ENCODE measurements at regions not wholly inside any gene's neighbourhood (a gene's known extent, or its start where the extent isn't known, plus 50 kb on each side); places are given as distances from the start of the nearest gene placed in this dataset.
"Not testable (repeated sequence)": the region's sequence is repeated elsewhere in the genome, so short reads cannot be mapped to it uniquely, and the experiment has no call there.

DNA sequence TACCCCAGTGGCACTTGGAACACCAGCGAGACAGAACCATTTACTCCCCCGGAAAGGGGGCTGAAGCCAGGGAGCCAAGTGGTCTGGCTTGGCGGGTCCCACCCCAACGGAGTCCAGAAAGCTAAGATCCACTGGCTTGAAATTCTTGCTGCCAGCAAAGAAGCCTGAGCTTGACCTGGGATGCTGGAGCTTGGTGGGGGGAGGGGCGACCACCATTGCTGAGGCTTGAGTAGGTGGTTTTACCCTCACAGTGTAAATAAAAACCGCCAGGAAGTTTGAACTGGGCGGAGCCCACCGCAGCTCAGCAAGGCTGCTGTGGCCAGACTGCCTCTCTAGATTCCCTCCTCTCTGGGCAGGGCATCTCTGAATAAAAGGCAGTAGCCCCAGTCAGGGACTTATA, 62.8 kb downstream of the RPS24 start:
- not testable (repeated sequence) for H3K27ac ChIP-seq; H3K9ac ChIP-seq (ENCODE audit: insufficient read length); H3K9me3 ChIP-seq (ENCODE audit: low read depth, low read length); H3K4me3 ChIP-seq; DNase-seq (ENCODE audit: low read depth, low spot score); H3K36me3 ChIP-seq (ENCODE audit: insufficient read depth, low read length)

- DNase-seq (ENCODE audit: low read depth, low spot score); H3K27ac ChIP-seq; H3K9me3 ChIP-seq (ENCODE audit: low read depth, low read length); H3K4me3 ChIP-seq; H3K36me3 ChIP-seq (ENCODE audit: insufficient read depth, low read length); H3K9ac ChIP-seq (ENCODE audit: insufficient read length): not testable (repeated sequence)
Measured at GRCh38 chr10:78102593-78102992, 68.9 kb downstream of the RPS24 start.

GRCh38 chr10:78109210-78109609, 75.5 kb downstream of the RPS24 start:
- Histone ChIP-seq H3K9me3 (ENCODE audit: low read depth, low read length) (no peaks in the 10 kb centered on the region), H3K36me3 (ENCODE audit: insufficient read depth, low read length) (no peaks in the 10 kb centered on the region), H3K9ac (ENCODE audit: insufficient read length) (no peak overlapping the region), H3K4me3 (no peak overlapping the region), H3K27ac (no peak overlapping the region)
- TF ChIP-seq FOXP2 (optimal IDR thresholded peaks at IDR 0.05; ENCODE audit: control extremely low read depth, extremely low read length, insufficient read depth) (no peak), EZH2 (IDR thresholded peaks at IDR 0.05) (no peak), POLR2AphosphoS5 (IDR thresholded peaks at IDR 0.05; ENCODE audit: borderline replicate concordance, low read depth, low read length) (no peak)
- DNase-seq (ENCODE audit: low read depth, low spot score) = no peak

DNA sequence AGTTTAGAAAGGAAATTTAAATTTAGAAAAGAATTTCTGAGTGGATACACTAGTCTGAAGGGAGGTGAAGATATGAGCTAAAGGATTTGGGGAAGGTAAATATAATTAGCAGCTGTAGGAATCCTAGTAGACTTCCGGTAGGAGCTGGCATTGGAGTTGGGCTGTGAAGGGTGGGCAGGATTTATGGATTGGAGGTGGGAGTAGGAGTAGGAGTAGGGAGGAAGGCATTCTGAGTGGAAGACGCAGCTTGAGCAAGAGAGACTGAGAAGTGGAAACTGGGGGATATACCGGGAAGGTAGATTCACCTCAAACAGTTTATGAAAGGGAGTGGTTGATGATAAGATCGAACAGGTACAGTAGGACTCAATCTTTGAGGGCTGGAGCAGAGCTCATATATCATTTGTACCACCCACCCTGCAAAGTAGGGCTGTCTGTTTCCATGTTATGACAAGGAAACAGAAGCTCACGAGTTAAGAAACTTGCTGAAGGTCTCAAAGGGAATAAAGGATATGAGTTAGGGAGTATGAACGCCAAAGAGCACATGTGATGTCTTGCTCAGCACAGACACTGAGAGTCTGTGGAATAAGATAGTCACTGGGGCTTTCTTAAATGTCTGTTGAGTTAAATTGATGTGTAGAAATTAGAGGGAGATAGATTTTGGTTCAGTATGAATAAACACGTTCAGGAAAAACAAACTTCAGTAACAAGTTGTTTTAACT, 81.6 kb downstream of the RPS24 start:
- no peaks in the 10 kb centered on the region for H3K9me3 ChIP-seq (ENCODE audit: low read depth, low read length)

DNA sequence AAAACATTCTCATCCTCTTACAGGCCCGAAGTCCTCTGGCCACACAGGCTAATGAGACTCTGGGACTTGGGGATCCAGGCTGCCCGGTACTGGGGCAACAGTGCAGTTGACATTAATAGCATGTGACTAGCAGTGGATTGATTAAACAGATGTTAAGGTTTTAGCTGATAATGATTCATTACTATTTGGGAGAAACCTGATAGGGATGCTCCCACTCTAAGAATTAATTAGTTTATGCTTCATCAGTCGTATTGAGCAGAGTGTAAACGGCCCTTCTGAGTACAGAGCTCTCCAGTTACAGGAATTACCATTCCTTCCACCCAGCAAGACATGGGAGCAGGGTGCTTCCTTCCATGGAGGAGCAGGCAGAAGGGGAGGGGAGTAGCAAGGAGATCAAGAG, 82.7 kb downstream of the RPS24 start:
- H3K9me3 ChIP-seq (ENCODE audit: low read depth, low read length) = no peaks in the 10 kb centered on the region
- DNase-seq (ENCODE audit: low read depth, low spot score) = no peak
- H3K4me3 ChIP-seq = no peak overlapping the region
- TF ChIP-seq EZH2 (IDR thresholded peaks at IDR 0.05) = no peak
- TF ChIP-seq FOXP2 (optimal IDR thresholded peaks at IDR 0.05; ENCODE audit: control extremely low read depth, extremely low read length, insufficient read depth) = no peak
- no peak for TF ChIP-seq POLR2AphosphoS5 (IDR thresholded peaks at IDR 0.05; ENCODE audit: borderline replicate concordance, low read depth, low read length)
- H3K27ac ChIP-seq = no peak overlapping the region
- no peak overlapping the region for H3K9ac ChIP-seq (ENCODE audit: insufficient read length)
- H3K36me3 ChIP-seq (ENCODE audit: insufficient read depth, low read length) = no peaks in the 10 kb centered on the region

More for the DNA sequence above, 81.6 kb downstream of the RPS24 start:
- no peak for DNase-seq (ENCODE audit: low read depth, low spot score)
- H3K9ac ChIP-seq (ENCODE audit: insufficient read length) = no peak overlapping the region
- H3K27ac ChIP-seq = no peak overlapping the region
- no peak overlapping the region for H3K4me3 ChIP-seq
- no peaks in the 10 kb centered on the region for H3K36me3 ChIP-seq (ENCODE audit: insufficient read depth, low read length)
- TF ChIP-seq POLR2AphosphoS5 (IDR thresholded peaks at IDR 0.05; ENCODE audit: borderline replicate concordance, low read depth, low read length) (no peak), EZH2 (IDR thresholded peaks at IDR 0.05) (no peak), FOXP2 (optimal IDR thresholded peaks at IDR 0.05; ENCODE audit: control extremely low read depth, extremely low read length, insufficient read depth) (no peak)

GRCh38 chr10:78118591-78118990, 84.9 kb downstream of the RPS24 start:
- DNase-seq (ENCODE audit: low read depth, low spot score) = no peak
- no peak overlapping the region for H3K9ac ChIP-seq (ENCODE audit: insufficient read length)
- TF ChIP-seq FOXP2 (optimal IDR thresholded peaks at IDR 0.05; ENCODE audit: control extremely low read depth, extremely low read length, insufficient read depth) = no peak
- TF ChIP-seq EZH2 (IDR thresholded peaks at IDR 0.05) = no peak
- TF ChIP-seq POLR2AphosphoS5 (IDR thresholded peaks at IDR 0.05; ENCODE audit: borderline replicate concordance, low read depth, low read length) = no peak
- no peak overlapping the region for H3K4me3 ChIP-seq
- H3K27ac ChIP-seq = no peak overlapping the region
- H3K9me3 ChIP-seq (ENCODE audit: low read depth, low read length) = no peaks in the 10 kb centered on the region
- no peaks in the 10 kb centered on the region for H3K36me3 ChIP-seq (ENCODE audit: insufficient read depth, low read length)

DNA sequence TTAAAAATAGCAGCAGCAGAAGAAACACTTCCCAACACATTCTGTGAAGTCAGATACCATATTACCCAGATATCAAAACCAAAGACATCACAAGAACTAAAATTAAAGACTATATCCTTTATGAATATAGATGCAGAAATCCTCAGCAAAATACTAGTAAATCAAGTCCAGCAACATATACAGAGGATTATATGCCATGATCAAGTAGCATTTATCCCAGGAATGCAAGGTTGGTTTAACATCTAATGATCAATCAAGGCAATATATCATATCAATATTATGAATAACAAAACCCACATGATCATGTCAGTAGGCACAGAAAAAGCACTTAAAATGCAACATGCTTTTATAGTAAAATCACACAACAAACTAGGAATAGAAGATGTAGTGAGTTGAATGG, 88.1 kb downstream of the RPS24 start:
- Histone ChIP-seq H3K4me3 (no peak overlapping the region), H3K36me3 (ENCODE audit: insufficient read depth, low read length) (no peaks in the 10 kb centered on the region), H3K9me3 (ENCODE audit: low read depth, low read length) (no peaks in the 10 kb centered on the region), H3K9ac (ENCODE audit: insufficient read length) (no peak overlapping the region), H3K27ac (no peak overlapping the region)
- DNase-seq (ENCODE audit: low read depth, low spot score) = no peak
- no peak for TF ChIP-seq FOXP2 (optimal IDR thresholded peaks at IDR 0.05; ENCODE audit: control extremely low read depth, extremely low read length, insufficient read depth)
- no peak for TF ChIP-seq EZH2 (IDR thresholded peaks at IDR 0.05)
- TF ChIP-seq POLR2AphosphoS5 (IDR thresholded peaks at IDR 0.05; ENCODE audit: borderline replicate concordance, low read depth, low read length) = no peak

- no peak for TF ChIP-seq FOXP2 (optimal IDR thresholded peaks at IDR 0.05; ENCODE audit: control extremely low read depth, extremely low read length, insufficient read depth)
- TF ChIP-seq POLR2AphosphoS5 (IDR thresholded peaks at IDR 0.05; ENCODE audit: borderline replicate concordance, low read depth, low read length) = no peak
- TF ChIP-seq EZH2 (IDR thresholded peaks at IDR 0.05) = no peak
- H3K4me3 ChIP-seq = no peak overlapping the region
- H3K9me3 ChIP-seq (ENCODE audit: low read depth, low read length) = no peaks in the 10 kb centered on the region
- DNase-seq (ENCODE audit: low read depth, low spot score) = no peak
- H3K27ac ChIP-seq = no peak overlapping the region
- H3K9ac ChIP-seq (ENCODE audit: insufficient read length) = no peak overlapping the region
- no peaks in the 10 kb centered on the region for H3K36me3 ChIP-seq (ENCODE audit: insufficient read depth, low read length)
Measured at GRCh38 chr10:78124167-78124566, 90.5 kb downstream of the RPS24 start.

DNA sequence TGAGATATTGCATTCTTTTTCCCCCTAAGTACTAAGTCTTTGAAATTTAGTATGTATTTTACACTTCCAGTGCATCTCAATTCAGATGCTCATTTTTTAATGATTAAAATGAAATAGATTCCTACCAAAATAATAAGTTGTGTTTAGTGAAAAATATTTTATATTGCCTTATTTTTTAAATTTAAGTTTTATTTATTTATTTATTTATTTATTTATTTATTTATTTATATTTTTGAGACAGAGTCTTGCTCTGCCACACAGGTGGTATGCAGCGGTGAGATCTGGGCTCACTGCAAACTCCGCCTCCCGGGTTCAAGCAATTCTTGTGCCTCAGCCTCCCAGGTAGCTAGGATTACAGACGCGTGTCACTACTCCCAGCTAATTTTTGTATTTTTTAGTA, 95.5 kb downstream of the RPS24 start:
- TF ChIP-seq FOXP2 (optimal IDR thresholded peaks at IDR 0.05; ENCODE audit: control extremely low read depth, extremely low read length, insufficient read depth) (no peak), POLR2AphosphoS5 (IDR thresholded peaks at IDR 0.05; ENCODE audit: borderline replicate concordance, low read depth, low read length) (no peak), EZH2 (IDR thresholded peaks at IDR 0.05) (no peak)
- DNase-seq (ENCODE audit: low read depth, low spot score) = no peak
- no peak overlapping the region for H3K27ac ChIP-seq
- no peaks in the 10 kb centered on the region for H3K36me3 ChIP-seq (ENCODE audit: insufficient read depth, low read length)
- no peaks in the 10 kb centered on the region for H3K9me3 ChIP-seq (ENCODE audit: low read depth, low read length)
- H3K9ac ChIP-seq (ENCODE audit: insufficient read length) = no peak overlapping the region
- H3K4me3 ChIP-seq = no peak overlapping the region

Measured in SK-N-MC (cell line).